ENCODE measurements at regions not wholly inside any gene's neighbourhood (a gene's known extent, or its start where the extent isn't known, plus 50 kb on each side); places are given as distances from the start of the nearest gene placed in this dataset.
"Not testable (repeated sequence)": the region's sequence is repeated elsewhere in the genome, so short reads cannot be mapped to it uniquely, and the experiment has no call there.

GRCh38 chrX:131893857-131894256 is 129.2 kb upstream of the STK26 start:
- not testable (repeated sequence) for DNase-seq (ENCODE audit: low read depth in 2 of 2)

- DNase-seq (ENCODE audit: low read depth in 2 of 2), result no peak
Measured at GRCh38 chrX:131894995-131895394, 128.1 kb upstream of the STK26 start.

- no peak for DNase-seq (ENCODE audit: low read depth in 2 of 2)
Measured at GRCh38 chrX:131895807-131896206, 127.3 kb upstream of the STK26 start.

- DNase-seq (ENCODE audit: low read depth in 2 of 2), result no peak
Measured at GRCh38 chrX:131901546-131901945, 121.6 kb upstream of the STK26 start.

- DNase-seq (ENCODE audit: low read depth in 2 of 2), result no peak
Measured at GRCh38 chrX:131907488-131908314, 115.4 kb upstream of the STK26 start.

GRCh38 chrX:131910586-131910985 is 112.5 kb upstream of the STK26 start:
- DNase-seq (ENCODE audit: low read depth in 2 of 2), result no peak

GRCh38 chrX:131915488-131915887 is 107.6 kb upstream of the STK26 start:
- DNase-seq (ENCODE audit: low read depth in 2 of 2), result no peak

GRCh38 chrX:131917588-131917987 is 105.5 kb upstream of the STK26 start:
- no peak for DNase-seq (ENCODE audit: low read depth in 2 of 2)

GRCh38 chrX:131918839-131919238 is 104.3 kb upstream of the STK26 start:
- no peak for DNase-seq (ENCODE audit: low read depth in 2 of 2)

GRCh38 chrX:131923614-131924250 is 99.4 kb upstream of the STK26 start:
- no peak for DNase-seq (ENCODE audit: low read depth in 2 of 2)

GRCh38 chrX:131938749-131939148 is 84.4 kb upstream of the STK26 start:
- no peak for DNase-seq (ENCODE audit: low read depth in 2 of 2)

- no peak for DNase-seq (ENCODE audit: low read depth in 2 of 2)
Measured at GRCh38 chrX:131942034-131942433, 81.1 kb upstream of the STK26 start.

GRCh38 chrX:131944936-131945902 is 77.9 kb upstream of the STK26 start:
- DNase-seq (ENCODE audit: low read depth in 2 of 2), result no peak

- DNase-seq (ENCODE audit: low read depth in 2 of 2), result no peak
Measured at GRCh38 chrX:131951166-131951565, 71.9 kb upstream of the STK26 start.

GRCh38 chrX:131955099-131955777 is 67.9 kb upstream of the STK26 start:
- no peak for DNase-seq (ENCODE audit: low read depth in 2 of 2)

GRCh38 chrX:131958724-131959123 is 64.4 kb upstream of the STK26 start:
- DNase-seq (ENCODE audit: low read depth in 2 of 2), result no peak

GRCh38 chrX:131970347-131970746 is 52.8 kb upstream of the STK26 start:
- no peak for DNase-seq (ENCODE audit: low read depth in 2 of 2)
